OCI-LY1 (cell line): ENCODE measurements at regions not wholly inside any gene's neighbourhood (a gene's known extent, or its start where the extent isn't known, plus 50 kb on each side); places are given as distances from the start of the nearest gene placed in this dataset.

ENCODE experiments used
- H2AFZ ChIP-seq: fragments of 200-600 bp; sonication (generic), shearing (Covaris generic); 2 replicates; pipeline ENCODE4 v1.6.0; 2014; ENCODE audit warnings: antibody characterized with exemption, mild to moderate bottlenecking, low read length
- H3F3A ChIP-seq: fragments of 200-600 bp; sonication (generic), shearing (Covaris generic); 2 replicates; pipeline ENCODE4 v1.6.0; 2014; ENCODE audit warnings: mild to moderate bottlenecking, antibody characterized with exemption, low read length, moderate library complexity; ENCODE audit not compliant: insufficient read depth
- H3K27ac ChIP-seq: fragments of 200-600 bp; sonication (generic); 2 replicates; pipeline ENCODE4 v1.5.1; 2014; ENCODE audit warnings: low read length, mixed run types, mild to moderate bottlenecking, low read depth; ENCODE audit not compliant: poor library complexity, severe bottlenecking
- H3K27me3 ChIP-seq: fragments of 200-600 bp; sonication (generic); 2 replicates; pipeline ENCODE4 v1.6.0; 2014; ENCODE audit warnings: antibody characterized with exemption, mild to moderate bottlenecking, low read length, moderate library complexity; ENCODE audit not compliant: insufficient read depth
- H3K36me3 ChIP-seq: fragments of 200-600 bp; sonication (generic); 2 replicates; pipeline ENCODE4 v1.6.1; 2014; ENCODE audit warnings: mild to moderate bottlenecking, antibody characterized with exemption, low read length, moderate library complexity, mixed read lengths; ENCODE audit not compliant: insufficient read depth
- H3K4me1 ChIP-seq: fragments of 200-600 bp; sonication (generic); 2 replicates; pipeline ENCODE4 v1.5.1; 2014; ENCODE audit warnings: mild to moderate bottlenecking, low read length, moderate library complexity; ENCODE audit not compliant: insufficient read depth, severe bottlenecking
- H3K4me2 ChIP-seq: fragments of 200-600 bp; sonication (generic), shearing (Covaris generic); 2 replicates; pipeline ENCODE4 v1.6.1; 2014; ENCODE audit warnings: low read length
- H3K4me3 ChIP-seq: fragments of 200-600 bp; sonication (generic); 2 replicates; pipeline ENCODE4 v1.5.1; 2014; ENCODE audit warnings: low read length, low read depth, mild to moderate bottlenecking, mixed read lengths; ENCODE audit not compliant: poor library complexity, severe bottlenecking
- H3K79me2 ChIP-seq: fragments of 200-600 bp; shearing (Covaris generic); 2 replicates; pipeline ENCODE4 v1.6.1; 2016; ENCODE audit warnings: mixed run types, low read length, mixed read lengths; ENCODE audit not compliant: insufficient read depth
- H3K9ac ChIP-seq: fragments of 200-600 bp; sonication (generic), shearing (Covaris generic); 2 replicates; pipeline ENCODE4 v1.6.1; 2014; ENCODE audit warnings: mild to moderate bottlenecking, low read length, mixed read lengths
- H3K9me2 ChIP-seq: fragments of 200-600 bp; sonication (generic), shearing (Covaris generic); 2 replicates; pipeline ENCODE4 v1.6.1; 2014; ENCODE audit warnings: low read depth, mild to moderate bottlenecking, low read length, mixed read lengths
- H3K9me3 ChIP-seq: fragments of 200-600 bp; shearing (Covaris generic); 2 replicates; pipeline ENCODE4 v1.6.1; 2014; ENCODE audit warnings: low read length, mixed read lengths
- H4K20me1 ChIP-seq: fragments of 200-600 bp; sonication (generic), shearing (Covaris generic); 2 replicates; pipeline ENCODE4 v1.6.0; 2016; ENCODE audit warnings: mild to moderate bottlenecking, low read length; ENCODE audit not compliant: insufficient read depth
- EZH2 ChIP-seq: fragments of 200-600 bp; sonication (generic), shearing (Covaris generic); IDR thresholded peaks from 2 replicates; pipeline ENCODE4 v1.8.0; 2017; ENCODE audit warnings: borderline replicate concordance, mixed run types, mild to moderate bottlenecking, antibody characterized with exemption, low read length, moderate library complexity, mixed read lengths
- TF ChIP-seq, protein P1 (sequence below): fragments of 200-600 bp; sonication (generic), shearing (Covaris generic); IDR thresholded peaks from 2 replicates; pipeline ENCODE4 v1.5.1; 2017; ENCODE audit warnings: mild to moderate bottlenecking, antibody characterized with exemption, low read length, moderate library complexity, mixed read lengths

DNA sequence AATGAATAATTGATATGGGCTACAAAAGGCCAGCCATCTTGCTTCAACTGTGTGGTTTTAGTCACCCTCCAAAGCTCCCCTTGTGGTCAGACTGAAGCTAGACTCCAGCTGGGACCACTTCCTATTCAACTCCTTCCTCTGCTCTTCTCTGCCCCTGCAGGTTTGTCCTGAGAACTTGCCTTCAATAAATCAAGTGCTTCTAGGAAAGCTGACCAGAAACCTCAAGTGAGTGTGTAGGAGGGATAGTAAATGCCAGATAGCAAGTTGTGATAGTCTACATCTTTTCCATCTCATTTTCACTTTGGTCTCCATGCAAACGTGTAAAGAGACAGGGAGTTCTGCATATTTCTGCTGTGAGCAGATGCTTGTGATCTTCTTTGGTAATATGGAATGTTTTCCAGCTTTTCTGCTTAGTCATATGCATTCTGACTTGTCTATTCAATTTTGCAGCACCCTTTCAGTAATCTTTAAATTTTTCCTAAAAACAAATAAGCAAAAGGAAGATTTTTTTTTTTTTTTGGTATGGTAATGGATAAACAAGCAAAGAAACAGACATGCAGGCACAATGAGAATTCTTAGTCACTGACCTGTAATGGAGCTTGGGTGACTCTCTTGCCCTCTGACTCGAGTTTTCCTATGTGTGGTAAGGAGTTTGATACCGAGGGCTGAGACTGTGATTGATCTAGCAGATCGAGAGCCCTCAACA is 201.3 kb upstream of the BTBD3 start:
- Histone ChIP-seq H3K27me3 (no peaks in the 10 kb centered on the region), H3K36me3 (no peaks in the 10 kb centered on the region), H3K4me2 (no peak overlapping the region), H3K9me2 (no peaks in the 10 kb centered on the region), H3K79me2 (no peaks in the 10 kb centered on the region), H3K9ac (no peak overlapping the region), H3F3A (no peaks in the 10 kb centered on the region), H2AFZ (no peak overlapping the region), H3K4me1 (no peaks in the 10 kb centered on the region), H3K27ac (no peak overlapping the region), H4K20me1 (no peaks in the 10 kb centered on the region), H3K4me3 (no peak overlapping the region), H3K9me3 (no peaks in the 10 kb centered on the region)
- TF ChIP-seq, protein P1, sequence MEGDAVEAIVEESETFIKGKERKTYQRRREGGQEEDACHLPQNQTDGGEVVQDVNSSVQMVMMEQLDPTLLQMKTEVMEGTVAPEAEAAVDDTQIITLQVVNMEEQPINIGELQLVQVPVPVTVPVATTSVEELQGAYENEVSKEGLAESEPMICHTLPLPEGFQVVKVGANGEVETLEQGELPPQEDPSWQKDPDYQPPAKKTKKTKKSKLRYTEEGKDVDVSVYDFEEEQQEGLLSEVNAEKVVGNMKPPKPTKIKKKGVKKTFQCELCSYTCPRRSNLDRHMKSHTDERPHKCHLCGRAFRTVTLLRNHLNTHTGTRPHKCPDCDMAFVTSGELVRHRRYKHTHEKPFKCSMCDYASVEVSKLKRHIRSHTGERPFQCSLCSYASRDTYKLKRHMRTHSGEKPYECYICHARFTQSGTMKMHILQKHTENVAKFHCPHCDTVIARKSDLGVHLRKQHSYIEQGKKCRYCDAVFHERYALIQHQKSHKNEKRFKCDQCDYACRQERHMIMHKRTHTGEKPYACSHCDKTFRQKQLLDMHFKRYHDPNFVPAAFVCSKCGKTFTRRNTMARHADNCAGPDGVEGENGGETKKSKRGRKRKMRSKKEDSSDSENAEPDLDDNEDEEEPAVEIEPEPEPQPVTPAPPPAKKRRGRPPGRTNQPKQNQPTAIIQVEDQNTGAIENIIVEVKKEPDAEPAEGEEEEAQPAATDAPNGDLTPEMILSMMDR = no peak; the same call in 1 of the 2 replicates
- TF ChIP-seq EZH2 = no peak

DNA sequence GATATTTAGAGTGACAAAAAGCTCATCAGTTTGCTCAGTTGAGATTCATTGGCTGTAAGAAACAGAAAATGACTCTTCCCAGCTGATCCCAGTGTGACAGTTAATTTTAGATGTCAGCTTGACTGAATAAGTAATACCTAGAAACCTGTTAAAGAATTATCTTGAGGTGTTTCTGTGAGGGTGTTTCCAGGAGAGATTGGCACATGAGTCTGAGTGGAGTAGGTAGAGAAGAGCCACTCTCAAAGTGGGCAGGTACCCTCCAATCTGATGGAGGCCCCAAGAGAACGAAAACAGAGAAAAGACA is 200.8 kb upstream of the BTBD3 start:
- Histone ChIP-seq H3K9me2 (no peaks in the 10 kb centered on the region), H2AFZ (no peak overlapping the region), H3K9me3 (no peaks in the 10 kb centered on the region), H4K20me1 (no peaks in the 10 kb centered on the region), H3F3A (no peaks in the 10 kb centered on the region), H3K27me3 (no peaks in the 10 kb centered on the region), H3K4me3 (no peak overlapping the region), H3K4me2 (no peak overlapping the region), H3K4me1 (no peaks in the 10 kb centered on the region), H3K9ac (no peak overlapping the region), H3K27ac (no peak overlapping the region), H3K79me2 (no peaks in the 10 kb centered on the region), H3K36me3 (no peaks in the 10 kb centered on the region)
- TF ChIP-seq, protein P1 = no peak
- TF ChIP-seq EZH2 = no peak

DNA sequence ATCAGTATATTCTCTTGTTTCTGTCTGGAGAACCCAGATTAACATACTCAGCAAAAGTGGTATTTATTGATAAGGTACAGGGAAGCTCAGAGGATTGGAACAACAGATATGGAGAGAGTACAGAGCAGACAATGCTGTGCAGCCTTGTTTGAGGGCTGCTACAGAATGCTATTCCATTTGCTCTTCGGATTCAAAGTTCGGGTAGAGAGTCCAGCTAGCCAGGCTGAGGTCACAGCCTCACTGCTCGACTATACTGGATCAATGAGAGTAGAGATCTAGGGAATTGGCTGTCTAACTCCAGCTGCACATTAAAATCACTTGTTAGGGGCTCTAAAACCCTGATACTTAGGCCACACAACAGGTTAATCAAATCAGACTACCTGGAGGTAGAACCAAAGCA is 200.1 kb upstream of the BTBD3 start:
- no peaks in the 10 kb centered on the region for H3K4me1 ChIP-seq
- no peaks in the 10 kb centered on the region for H3K27me3 ChIP-seq

More for the DNA sequence above, 200.1 kb upstream of the BTBD3 start:
- Histone ChIP-seq H3K4me3 (no peak overlapping the region), H3K9me3 (no peaks in the 10 kb centered on the region), H3F3A (no peaks in the 10 kb centered on the region), H3K27ac (no peak overlapping the region), H2AFZ (no peak overlapping the region), H3K36me3 (no peaks in the 10 kb centered on the region), H4K20me1 (no peaks in the 10 kb centered on the region), H3K79me2 (no peaks in the 10 kb centered on the region), H3K4me2 (no peak overlapping the region), H3K9ac (no peak overlapping the region), H3K9me2 (no peaks in the 10 kb centered on the region)
- TF ChIP-seq, protein P1 = no peak
- TF ChIP-seq EZH2 = no peak
